Upper lobe of left lung (tissue), 6 donors: ENCODE measurements at regions not wholly inside any gene's neighbourhood (a gene's known extent, or its start where the extent isn't known, plus 50 kb on each side); places are given as distances from the start of the nearest gene placed in this dataset.

Experiments
- ATAC-seq, 2 donors: fragments of 200-7000 bp; cut with Tn5 transposase; one replicate each; pipeline ENCODE4 v1.9.1; 2022; ENCODE audit warnings: mild to moderate bottlenecking in 2 of 2, moderate library complexity in 2 of 2; ENCODE audit not compliant: low FRiP score in 2 of 2
- DNase-seq, 2 donors: peaks; one replicate each; pipeline ENCODE4 v3.0.0-alpha.2; 2019 to 2020
- H3K27ac ChIP-seq, 4 donors: fragments of 200-600 bp; sonication (generic); one replicate each; pipeline ENCODE4 v1.5.1; 2016 to 2019
- H3K27me3 ChIP-seq, 4 donors: fragments of 200-600 bp; sonication (generic); one replicate each; pipeline ENCODE4 v1.5.1; 2017 to 2019
- H3K36me3 ChIP-seq, 4 donors: fragments of 200-600 bp; sonication (generic); one replicate each; pipeline ENCODE4 v1.5.1; 2016 to 2019
- H3K4me1 ChIP-seq, 4 donors: fragments of 200-600 bp; sonication (generic); one replicate each; pipeline ENCODE4 v1.5.1; 2018 to 2019
- H3K4me3 ChIP-seq, 4 donors: fragments of 200-600 bp; sonication (generic); one replicate each; pipeline ENCODE4 v1.5.1; 2017 to 2019; ENCODE audit warnings: mild to moderate bottlenecking in 2 of 4, moderate library complexity in 1 of 4
- H3K9me3 ChIP-seq, 4 donors: fragments of 200-600 bp; sonication (generic); one replicate each; pipeline ENCODE4 v1.5.1; 2018 to 2019
- EP300 ChIP-seq, 4 donors: sonication (generic); formaldehyde crosslinking; IDR thresholded peaks; one replicate each; pipeline ENCODE4 v1.5.1; 2017; ENCODE audit warnings: antibody characterized with exemption in 4 of 4, control low read depth in 2 of 4
- POLR2A ChIP-seq, 4 donors: fragments of 450-650 bp; IDR thresholded peaks; one replicate each; pipeline ENCODE4 v1.5.1; 2016 to 2017; ENCODE audit warnings: antibody characterized with exemption in 4 of 4, mild to moderate bottlenecking in 2 of 4
- POLR2AphosphoS5 ChIP-seq, 2 donors: sonication (generic); formaldehyde crosslinking; IDR thresholded peaks; one replicate each; pipeline ENCODE4 v1.5.1; 2017; ENCODE audit warnings: antibody characterized with exemption in 2 of 2
- WGBS, 2 donors: methylation state at CpG; one replicate each; pipeline ENCODE4 v1.1.5; 2017 to 2018; 5-methylcytosine and 5-hydroxymethylcytosine counted together
- TF ChIP-seq, protein P1 (sequence below), 6 experiments: fragments of 450-650 bp in 4 of 6; fragments of 200-600 bp in 2 of 6; sonication (generic) in 2 of 6; IDR thresholded peaks; one replicate each; pipeline ENCODE4 v1.5.1; 2016 to 2019; ENCODE audit warnings: antibody characterized with exemption in 6 of 6
- donor health status: DM: no; HTN: no; CAD: no; lungs with moderate emphysema.
- donor health status: DM: no; HTN: yes; CAD: no; lungs with severe emphysema.

DNA sequence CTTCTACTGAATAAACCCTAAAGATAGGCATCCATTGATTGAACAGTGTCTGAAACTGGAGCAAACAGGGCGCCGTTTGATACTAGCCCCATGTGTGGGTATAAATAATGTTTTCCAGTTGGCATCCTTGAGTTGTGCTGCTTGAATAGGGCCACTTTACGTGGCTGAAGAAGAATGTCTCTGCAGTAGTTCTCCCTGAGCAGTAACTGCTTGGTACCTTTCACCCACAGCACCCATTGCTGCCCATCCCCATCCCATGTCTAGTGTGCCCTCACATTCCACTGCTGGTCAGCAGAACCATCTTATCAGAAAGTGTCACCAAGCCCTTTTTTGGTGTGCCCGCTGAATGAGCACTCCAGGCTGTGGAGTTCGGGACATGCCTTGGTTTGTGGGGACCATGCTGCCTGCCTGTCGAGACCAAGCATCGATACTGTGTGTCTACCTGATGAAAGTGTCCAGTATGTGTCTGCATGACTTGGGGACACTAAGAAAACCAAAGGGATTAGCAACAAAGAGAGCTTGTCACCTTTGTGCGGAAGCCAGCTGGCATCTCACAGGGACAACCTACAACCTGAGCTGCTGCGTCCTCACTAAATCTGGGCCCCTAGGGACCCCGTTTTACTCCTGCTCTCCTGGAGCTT lies 162.0 kb downstream of the TM9SF2 start:
- Histone ChIP-seq H3K9me3 (no peaks in the 10 kb centered on the region), H3K27me3 (no peaks in the 10 kb centered on the region), H3K36me3 (no peaks in the 10 kb centered on the region), H3K4me3 (no peak overlapping the region), H3K4me1 (peaks cover 3 to 6% (median 5%) of the 10 kb centered on the region in 4 donors), H3K27ac (no peak overlapping the region)
- DNase-seq (no peak), ATAC-seq (no peak)
- WGBS, 2 donors = 91 to 96% methylated on average over 8 to 10 of the region's 10 CpGs
- TF ChIP-seq EP300 (IDR thresholded peaks at IDR 0.05) (no peak), POLR2AphosphoS5 (IDR thresholded peaks at IDR 0.05) (no peak), POLR2A (IDR thresholded peaks at IDR 0.05) (no peak)
- TF ChIP-seq, protein P1, sequence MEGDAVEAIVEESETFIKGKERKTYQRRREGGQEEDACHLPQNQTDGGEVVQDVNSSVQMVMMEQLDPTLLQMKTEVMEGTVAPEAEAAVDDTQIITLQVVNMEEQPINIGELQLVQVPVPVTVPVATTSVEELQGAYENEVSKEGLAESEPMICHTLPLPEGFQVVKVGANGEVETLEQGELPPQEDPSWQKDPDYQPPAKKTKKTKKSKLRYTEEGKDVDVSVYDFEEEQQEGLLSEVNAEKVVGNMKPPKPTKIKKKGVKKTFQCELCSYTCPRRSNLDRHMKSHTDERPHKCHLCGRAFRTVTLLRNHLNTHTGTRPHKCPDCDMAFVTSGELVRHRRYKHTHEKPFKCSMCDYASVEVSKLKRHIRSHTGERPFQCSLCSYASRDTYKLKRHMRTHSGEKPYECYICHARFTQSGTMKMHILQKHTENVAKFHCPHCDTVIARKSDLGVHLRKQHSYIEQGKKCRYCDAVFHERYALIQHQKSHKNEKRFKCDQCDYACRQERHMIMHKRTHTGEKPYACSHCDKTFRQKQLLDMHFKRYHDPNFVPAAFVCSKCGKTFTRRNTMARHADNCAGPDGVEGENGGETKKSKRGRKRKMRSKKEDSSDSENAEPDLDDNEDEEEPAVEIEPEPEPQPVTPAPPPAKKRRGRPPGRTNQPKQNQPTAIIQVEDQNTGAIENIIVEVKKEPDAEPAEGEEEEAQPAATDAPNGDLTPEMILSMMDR (IDR thresholded peaks at IDR 0.05) = no peak

DNA sequence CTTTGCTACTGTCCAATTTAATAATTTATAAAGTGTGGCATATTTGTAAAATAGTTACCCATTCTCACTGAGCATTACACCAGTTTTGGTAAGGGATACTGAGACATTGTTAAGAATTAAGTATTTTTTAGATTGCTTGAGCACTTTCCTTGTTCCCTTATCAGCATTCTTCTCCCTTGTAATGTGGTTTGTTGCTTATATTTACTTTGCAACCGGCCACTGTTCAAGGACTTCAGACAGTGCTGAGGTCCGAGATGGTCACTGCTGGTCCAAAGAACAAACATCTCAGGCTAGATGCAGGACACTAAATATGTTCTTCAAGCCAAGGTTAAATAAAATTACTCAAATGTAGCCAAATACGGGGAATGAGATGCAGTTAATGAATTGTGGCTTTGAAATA lies 161.4 kb downstream of the TM9SF2 start:
- Histone ChIP-seq H3K4me3 (no peak overlapping the region), H3K4me1 (peaks cover 4 to 11% (median 8%) of the 10 kb centered on the region in 4 donors), H3K27me3 (peaks cover 0 to 2% (median 0%) of the 10 kb centered on the region in 4 donors), H3K9me3 (no peaks in the 10 kb centered on the region), H3K36me3 (no peaks in the 10 kb centered on the region), H3K27ac (no peak overlapping the region)
- no peak for ATAC-seq
- WGBS, 2 donors = 59 to 77% methylated on average over 3 of the region's 3 CpGs
- no peak for TF ChIP-seq POLR2A (IDR thresholded peaks at IDR 0.05)
- no peak for DNase-seq

DNA sequence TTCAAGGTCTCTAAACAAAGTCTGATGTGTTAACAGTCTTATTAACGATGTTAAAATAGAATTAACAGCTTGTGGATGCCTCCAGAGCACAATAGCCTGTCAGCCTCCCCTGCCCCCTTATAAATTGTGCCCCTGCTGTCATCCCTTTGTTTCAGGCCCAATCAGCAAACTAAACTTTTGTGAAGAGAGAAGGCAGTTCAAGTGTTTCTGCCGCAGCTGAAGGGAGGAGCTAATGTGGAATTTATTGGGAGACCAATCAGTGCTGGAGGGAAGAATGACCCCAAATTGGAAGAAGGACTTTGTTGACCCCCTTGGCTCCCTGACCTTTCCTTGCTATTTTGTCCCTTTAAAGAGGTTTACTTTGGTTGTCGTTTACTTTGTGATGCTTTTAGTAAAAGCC lies 160.5 kb downstream of the TM9SF2 start:
- H3K9me3 ChIP-seq = no peaks in the 10 kb centered on the region
- TF ChIP-seq POLR2A (IDR thresholded peaks at IDR 0.05) = no peak
- no peak for TF ChIP-seq EP300 (IDR thresholded peaks at IDR 0.05)
- TF ChIP-seq, protein P1 (IDR thresholded peaks at IDR 0.05) = no peak
- TF ChIP-seq POLR2AphosphoS5 (IDR thresholded peaks at IDR 0.05) = no peak
- H3K27me3 ChIP-seq = peaks cover 0 to 2% (median 0%) of the 10 kb centered on the region in 4 donors
- no peak overlapping the region for H3K4me3 ChIP-seq
- H3K4me1 ChIP-seq = peaks cover 8 to 13% (median 9%) of the 10 kb centered on the region in 4 donors
- H3K27ac ChIP-seq = no peak overlapping the region
- ATAC-seq (no peak), DNase-seq (no peak)
- H3K36me3 ChIP-seq = no peaks in the 10 kb centered on the region
- WGBS, 2 donors = 90 to 92% methylated on average over 3 of the region's 3 CpGs

DNA sequence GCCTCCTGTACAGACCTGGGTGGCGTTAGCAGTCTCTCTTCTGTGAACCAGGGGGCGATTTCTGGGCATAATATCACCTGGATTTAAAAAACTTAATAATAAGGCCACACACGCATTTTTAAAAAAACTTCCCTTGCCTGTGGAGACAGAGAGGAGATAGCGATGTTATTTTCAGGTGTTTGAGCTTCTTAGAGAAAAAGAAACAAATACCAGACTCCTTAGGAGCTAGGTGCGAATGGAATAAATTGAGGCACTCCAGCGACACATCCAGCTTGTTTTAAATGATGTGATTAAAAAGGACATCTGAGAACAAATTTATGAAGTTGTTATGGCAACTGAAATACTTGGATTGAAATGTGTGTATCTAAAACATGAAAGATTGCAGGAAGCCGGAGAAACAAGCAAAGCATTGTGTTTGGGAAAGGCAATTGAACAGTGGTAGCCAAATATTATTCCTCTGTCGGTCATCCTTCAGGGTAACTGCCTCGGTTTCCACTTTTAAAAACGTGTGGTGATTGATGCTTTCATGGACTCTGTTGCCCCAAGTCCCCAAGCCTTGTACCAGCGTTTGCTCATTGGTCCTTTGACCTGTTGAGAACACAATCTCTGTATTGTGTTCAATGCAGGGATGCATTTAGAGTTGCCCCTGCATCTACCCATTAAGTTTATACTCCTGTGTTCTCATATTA lies 158.7 kb downstream of the TM9SF2 start:
- H3K4me1 ChIP-seq = peaks cover 8 to 21% (median 17%) of the 10 kb centered on the region in 4 donors
- no peaks in the 10 kb centered on the region for H3K9me3 ChIP-seq
- H3K27me3 ChIP-seq = peaks cover 0 to 2% (median 0%) of the 10 kb centered on the region in 4 donors
- WGBS, 2 donors = 84 to 90% methylated on average over 11 of the region's 11 CpGs
- no peak overlapping the region for H3K4me3 ChIP-seq
- no peaks in the 10 kb centered on the region for H3K36me3 ChIP-seq
- ATAC-seq (no peak), DNase-seq (no peak)
- TF ChIP-seq, protein P1 (IDR thresholded peaks at IDR 0.05) = no peak
- no peak for TF ChIP-seq POLR2AphosphoS5 (IDR thresholded peaks at IDR 0.05)
- H3K27ac ChIP-seq = no peak overlapping the region

DNA sequence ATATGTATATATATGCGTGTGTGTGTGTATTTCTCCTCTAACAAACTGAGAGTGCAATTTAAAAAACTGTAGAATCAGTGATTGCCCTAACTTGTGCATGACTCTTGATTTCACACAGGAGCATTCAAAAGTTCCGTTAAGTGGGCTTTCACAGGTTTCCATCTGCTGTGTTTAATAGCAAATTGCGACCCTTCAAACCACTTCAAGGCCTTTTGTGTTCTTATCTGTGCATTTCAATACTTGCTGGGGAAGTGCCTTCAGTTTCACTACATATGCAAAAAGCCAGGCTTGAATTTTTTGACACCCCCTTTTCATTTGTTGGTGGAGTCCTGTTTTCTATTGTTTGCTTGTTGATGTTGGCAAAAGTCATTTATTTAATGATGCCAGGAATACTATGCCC lies 158.0 kb downstream of the TM9SF2 start:
- no peak for ATAC-seq
- 85 to 94% methylated on average over 3 of the region's 3 CpGs for WGBS, 2 donors
- H3K4me1 ChIP-seq = peaks cover 8 to 21% (median 17%) of the 10 kb centered on the region in 4 donors
- no peak overlapping the region for H3K4me3 ChIP-seq
- peak overlapping the region in 1 of 4 donors; percentile 72 for H3K27ac ChIP-seq
- no peaks in the 10 kb centered on the region for H3K36me3 ChIP-seq
- TF ChIP-seq POLR2A (IDR thresholded peaks at IDR 0.05) = no peak
- no peak for TF ChIP-seq POLR2AphosphoS5 (IDR thresholded peaks at IDR 0.05)
- TF ChIP-seq, protein P1 (IDR thresholded peaks at IDR 0.05) = no peak
- TF ChIP-seq EP300 (IDR thresholded peaks at IDR 0.05) = no peak
- no peaks in the 10 kb centered on the region for H3K9me3 ChIP-seq
- DNase-seq = no peak
- H3K27me3 ChIP-seq = peaks cover 0 to 2% (median 0%) of the 10 kb centered on the region in 4 donors
